Panc1 (cell line): ENCODE measurements at regions not wholly inside any gene's neighbourhood (a gene's known extent, or its start where the extent isn't known, plus 50 kb on each side); places are given as distances from the start of the nearest gene placed in this dataset.

Experiments used
- POLR2AphosphoS5 ChIP-seq: IDR thresholded peaks from 2 replicates; pipeline ENCODE4 v1.6.1; 2012; ENCODE audit warnings: mild to moderate bottlenecking, low read depth, low read length, moderate library complexity
- SIN3A ChIP-seq: IDR thresholded peaks from 2 replicates; pipeline ENCODE4 v1.6.1; 2012; ENCODE audit warnings: low read depth, mild to moderate bottlenecking, low read length, moderate library complexity, borderline replicate concordance; ENCODE audit not compliant: insufficient read depth
- TCF7L2 ChIP-seq: IDR thresholded peaks from 2 replicates; pipeline ENCODE4 v1.6.1; 2011; ENCODE audit warnings: mild to moderate bottlenecking, low read depth, low read length, inconsistent platforms
- TF ChIP-seq, protein P1 (sequence below): fragments of 450-650 bp; IDR thresholded peaks from 2 replicates; pipeline ENCODE4 v1.5.1; 2017; ENCODE audit warnings: mild to moderate bottlenecking
- TF ChIP-seq, protein P2 (sequence below), 2 experiments: IDR thresholded peaks; 2 replicates each; pipeline ENCODE4 v1.6.1; 2011 to 2012; ENCODE audit warnings: low read depth in 2 of 2, control low read depth in 1 of 2, low read length in 1 of 2, mild to moderate bottlenecking in 1 of 2, moderate library complexity in 1 of 2; ENCODE audit not compliant: insufficient read depth in 1 of 2

DNA sequence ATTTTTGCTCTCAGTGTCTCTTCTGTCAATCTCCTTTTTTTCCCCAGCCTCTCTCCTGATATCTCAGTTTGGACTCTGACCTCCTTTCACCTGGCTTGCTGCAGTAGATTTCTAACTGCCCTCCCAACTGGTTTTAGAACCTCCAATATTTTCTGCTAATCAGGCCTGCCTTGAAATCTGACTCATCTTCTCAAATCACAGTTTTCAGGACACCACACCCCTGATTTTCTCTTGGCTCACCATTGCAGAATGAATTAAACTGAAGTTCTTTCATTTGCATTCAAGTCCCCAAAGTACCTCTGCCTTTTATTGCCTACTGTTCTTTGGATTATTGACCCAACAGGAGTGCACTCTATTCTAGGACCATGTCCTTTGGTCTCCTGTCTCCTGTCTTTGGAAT is 310.4 kb upstream of the TRPC7 start:
- TF ChIP-seq, protein P1, sequence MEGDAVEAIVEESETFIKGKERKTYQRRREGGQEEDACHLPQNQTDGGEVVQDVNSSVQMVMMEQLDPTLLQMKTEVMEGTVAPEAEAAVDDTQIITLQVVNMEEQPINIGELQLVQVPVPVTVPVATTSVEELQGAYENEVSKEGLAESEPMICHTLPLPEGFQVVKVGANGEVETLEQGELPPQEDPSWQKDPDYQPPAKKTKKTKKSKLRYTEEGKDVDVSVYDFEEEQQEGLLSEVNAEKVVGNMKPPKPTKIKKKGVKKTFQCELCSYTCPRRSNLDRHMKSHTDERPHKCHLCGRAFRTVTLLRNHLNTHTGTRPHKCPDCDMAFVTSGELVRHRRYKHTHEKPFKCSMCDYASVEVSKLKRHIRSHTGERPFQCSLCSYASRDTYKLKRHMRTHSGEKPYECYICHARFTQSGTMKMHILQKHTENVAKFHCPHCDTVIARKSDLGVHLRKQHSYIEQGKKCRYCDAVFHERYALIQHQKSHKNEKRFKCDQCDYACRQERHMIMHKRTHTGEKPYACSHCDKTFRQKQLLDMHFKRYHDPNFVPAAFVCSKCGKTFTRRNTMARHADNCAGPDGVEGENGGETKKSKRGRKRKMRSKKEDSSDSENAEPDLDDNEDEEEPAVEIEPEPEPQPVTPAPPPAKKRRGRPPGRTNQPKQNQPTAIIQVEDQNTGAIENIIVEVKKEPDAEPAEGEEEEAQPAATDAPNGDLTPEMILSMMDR, result no peak
- TF ChIP-seq POLR2AphosphoS5, result no peak
- TF ChIP-seq SIN3A, result no peak
- TF ChIP-seq, protein P2, sequence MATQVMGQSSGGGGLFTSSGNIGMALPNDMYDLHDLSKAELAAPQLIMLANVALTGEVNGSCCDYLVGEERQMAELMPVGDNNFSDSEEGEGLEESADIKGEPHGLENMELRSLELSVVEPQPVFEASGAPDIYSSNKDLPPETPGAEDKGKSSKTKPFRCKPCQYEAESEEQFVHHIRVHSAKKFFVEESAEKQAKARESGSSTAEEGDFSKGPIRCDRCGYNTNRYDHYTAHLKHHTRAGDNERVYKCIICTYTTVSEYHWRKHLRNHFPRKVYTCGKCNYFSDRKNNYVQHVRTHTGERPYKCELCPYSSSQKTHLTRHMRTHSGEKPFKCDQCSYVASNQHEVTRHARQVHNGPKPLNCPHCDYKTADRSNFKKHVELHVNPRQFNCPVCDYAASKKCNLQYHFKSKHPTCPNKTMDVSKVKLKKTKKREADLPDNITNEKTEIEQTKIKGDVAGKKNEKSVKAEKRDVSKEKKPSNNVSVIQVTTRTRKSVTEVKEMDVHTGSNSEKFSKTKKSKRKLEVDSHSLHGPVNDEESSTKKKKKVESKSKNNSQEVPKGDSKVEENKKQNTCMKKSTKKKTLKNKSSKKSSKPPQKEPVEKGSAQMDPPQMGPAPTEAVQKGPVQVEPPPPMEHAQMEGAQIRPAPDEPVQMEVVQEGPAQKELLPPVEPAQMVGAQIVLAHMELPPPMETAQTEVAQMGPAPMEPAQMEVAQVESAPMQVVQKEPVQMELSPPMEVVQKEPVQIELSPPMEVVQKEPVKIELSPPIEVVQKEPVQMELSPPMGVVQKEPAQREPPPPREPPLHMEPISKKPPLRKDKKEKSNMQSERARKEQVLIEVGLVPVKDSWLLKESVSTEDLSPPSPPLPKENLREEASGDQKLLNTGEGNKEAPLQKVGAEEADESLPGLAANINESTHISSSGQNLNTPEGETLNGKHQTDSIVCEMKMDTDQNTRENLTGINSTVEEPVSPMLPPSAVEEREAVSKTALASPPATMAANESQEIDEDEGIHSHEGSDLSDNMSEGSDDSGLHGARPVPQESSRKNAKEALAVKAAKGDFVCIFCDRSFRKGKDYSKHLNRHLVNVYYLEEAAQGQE (IDR thresholded peaks at IDR 0.05; ENCODE audit: insufficient read depth in 1 of 2, low read depth in 2 of 2, low read length in 1 of 2), result no peak
- TF ChIP-seq TCF7L2, result no peak
